ENCODE measurements at regions not wholly inside any gene's neighbourhood (a gene's known extent, or its start where the extent isn't known, plus 50 kb on each side); places are given as distances from the start of the nearest gene placed in this dataset.

DNA sequence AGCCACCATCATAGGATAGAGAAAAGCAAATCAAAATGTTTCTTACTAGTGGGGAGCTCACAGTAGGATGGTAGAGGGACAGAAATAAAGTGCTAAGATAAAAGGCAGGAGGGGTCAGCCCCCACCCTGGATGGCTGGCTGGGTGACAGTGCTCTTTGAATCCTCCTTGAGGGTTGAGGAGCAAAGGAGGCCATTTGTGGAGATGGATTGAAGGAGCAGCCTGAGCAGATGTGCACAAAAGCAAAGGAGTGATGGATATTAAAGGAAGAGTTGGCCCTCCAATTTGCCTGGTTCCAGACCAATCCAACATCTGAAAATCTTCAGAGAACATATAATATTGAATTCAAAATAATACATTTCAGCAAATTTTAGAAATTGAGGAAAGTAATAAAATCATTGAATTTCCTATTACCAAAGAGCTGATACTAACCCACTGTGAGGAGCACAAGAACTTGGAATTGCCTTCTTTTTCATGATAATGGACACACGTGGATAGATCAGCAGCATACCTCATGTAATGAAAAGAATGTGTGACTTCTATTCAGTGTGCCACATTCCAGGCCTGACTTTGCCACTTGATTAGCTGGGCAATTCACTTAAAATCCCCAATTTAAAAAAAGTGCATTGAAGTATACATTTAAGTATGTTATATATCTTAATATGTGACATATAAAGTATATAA is 287.0 kb downstream of the FAT3 start:
- no peak overlapping the region for H3K4me3 ChIP-seq
- H2AFZ ChIP-seq (replicated peaks) = no peak overlapping the region
- peak; percentile 32 for DNase-seq (ENCODE audit: low spot score)
- TF ChIP-seq EZH2 (IDR thresholded peaks at IDR 0.05) (no peak), EZH2phosphoT487 (IDR thresholded peaks at IDR 0.05) (no peak)
- TF ChIP-seq, protein P1, sequence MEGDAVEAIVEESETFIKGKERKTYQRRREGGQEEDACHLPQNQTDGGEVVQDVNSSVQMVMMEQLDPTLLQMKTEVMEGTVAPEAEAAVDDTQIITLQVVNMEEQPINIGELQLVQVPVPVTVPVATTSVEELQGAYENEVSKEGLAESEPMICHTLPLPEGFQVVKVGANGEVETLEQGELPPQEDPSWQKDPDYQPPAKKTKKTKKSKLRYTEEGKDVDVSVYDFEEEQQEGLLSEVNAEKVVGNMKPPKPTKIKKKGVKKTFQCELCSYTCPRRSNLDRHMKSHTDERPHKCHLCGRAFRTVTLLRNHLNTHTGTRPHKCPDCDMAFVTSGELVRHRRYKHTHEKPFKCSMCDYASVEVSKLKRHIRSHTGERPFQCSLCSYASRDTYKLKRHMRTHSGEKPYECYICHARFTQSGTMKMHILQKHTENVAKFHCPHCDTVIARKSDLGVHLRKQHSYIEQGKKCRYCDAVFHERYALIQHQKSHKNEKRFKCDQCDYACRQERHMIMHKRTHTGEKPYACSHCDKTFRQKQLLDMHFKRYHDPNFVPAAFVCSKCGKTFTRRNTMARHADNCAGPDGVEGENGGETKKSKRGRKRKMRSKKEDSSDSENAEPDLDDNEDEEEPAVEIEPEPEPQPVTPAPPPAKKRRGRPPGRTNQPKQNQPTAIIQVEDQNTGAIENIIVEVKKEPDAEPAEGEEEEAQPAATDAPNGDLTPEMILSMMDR (IDR thresholded peaks at IDR 0.05) = no peak
- H3F3A ChIP-seq (ENCODE audit: low read depth) = peaks cover 28% of the 10 kb centered on the region
- Mint-ChIP-seq H3K27ac (peak overlapping the region; percentile 79), H3K9me3 (peaks cover 2% of the 10 kb centered on the region), H3K27me3 (ENCODE audit: insufficient read depth, low read depth) (no peaks in the 10 kb centered on the region), H3K4me1 (peaks cover 48% of the 10 kb centered on the region), H3K4me3 (no peak overlapping the region), H3K36me3 (peaks cover 1% of the 10 kb centered on the region)
- H4K20me1 ChIP-seq (ENCODE audit: low read depth) = peaks cover 5% of the 10 kb centered on the region
- no peaks in the 10 kb centered on the region for H3K36me3 ChIP-seq
- no peak overlapping the region for H3K9ac ChIP-seq
- peaks cover 34% of the 10 kb centered on the region for H3K4me1 ChIP-seq
- no peak overlapping the region for H3K4me2 ChIP-seq
- no peaks in the 10 kb centered on the region for H3K79me2 ChIP-seq (ENCODE audit: low read depth)
- H3K27ac ChIP-seq = no peak overlapping the region
- H3K27me3 ChIP-seq = no peaks in the 10 kb centered on the region
- no peaks in the 10 kb centered on the region for H3K9me3 ChIP-seq (ENCODE audit: low read depth)

DNA sequence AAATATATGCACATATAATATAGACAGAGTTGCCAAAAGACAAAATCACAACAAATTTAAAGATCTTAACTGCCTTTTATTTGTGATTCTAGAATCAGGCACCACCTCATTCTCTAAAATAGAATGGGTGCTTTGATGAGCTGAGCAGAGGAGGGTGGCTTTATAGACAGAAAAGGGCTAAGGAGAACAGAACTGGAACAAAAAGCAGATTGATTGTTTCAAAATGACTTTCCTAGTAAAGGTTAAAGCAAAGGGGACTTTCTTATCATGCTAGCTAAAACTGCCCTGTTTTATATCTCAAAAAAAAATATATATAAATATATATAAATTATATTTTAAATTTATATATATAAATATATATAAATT is 287.6 kb downstream of the FAT3 start:
- Histone ChIP-seq H3K4me1 (peaks cover 29% of the 10 kb centered on the region), H3K36me3 (no peaks in the 10 kb centered on the region), H3K27ac (no peak overlapping the region), H3K27me3 (no peaks in the 10 kb centered on the region), H4K20me1 (ENCODE audit: low read depth) (peaks cover 5% of the 10 kb centered on the region), H3K79me2 (ENCODE audit: low read depth) (no peaks in the 10 kb centered on the region), H3K9ac (no peak overlapping the region), H3K9me3 (ENCODE audit: low read depth) (no peaks in the 10 kb centered on the region), H3K4me3 (no peak overlapping the region), H3F3A (ENCODE audit: low read depth) (peaks cover 28% of the 10 kb centered on the region), H2AFZ (replicated peaks) (no peak overlapping the region), H3K4me2 (no peak overlapping the region)
- Mint-ChIP-seq H3K36me3 (peaks cover 6% of the 10 kb centered on the region), H3K27ac (peak overlapping the region; percentile 89), H3K4me3 (no peak overlapping the region), H3K9me3 (peaks cover 7% of the 10 kb centered on the region), H3K4me1 (peaks cover 44% of the 10 kb centered on the region), H3K27me3 (ENCODE audit: insufficient read depth, low read depth) (no peaks in the 10 kb centered on the region)
- TF ChIP-seq EZH2 (IDR thresholded peaks at IDR 0.05) = no peak
- TF ChIP-seq, protein P1 (IDR thresholded peaks at IDR 0.05) = no peak
- no peak for TF ChIP-seq EZH2phosphoT487 (IDR thresholded peaks at IDR 0.05)
- DNase-seq (ENCODE audit: low spot score) = no peak

GRCh38 chr11:92523611-92524010 is 299.0 kb downstream of the FAT3 start:
- no peaks in the 10 kb centered on the region for H4K20me1 ChIP-seq (ENCODE audit: low read depth)
- no peaks in the 10 kb centered on the region for H3K79me2 ChIP-seq (ENCODE audit: low read depth)
- no peaks in the 10 kb centered on the region for H3K36me3 ChIP-seq
- Mint-ChIP-seq H3K4me1 (peaks cover 16% of the 10 kb centered on the region), H3K27me3 (ENCODE audit: insufficient read depth, low read depth) (no peaks in the 10 kb centered on the region), H3K4me3 (no peak overlapping the region), H3K27ac (no peak overlapping the region), H3K9me3 (peaks cover 1% of the 10 kb centered on the region), H3K36me3 (peaks cover 16% of the 10 kb centered on the region)
- DNase-seq (ENCODE audit: low spot score) = no peak
- no peaks in the 10 kb centered on the region for H3F3A ChIP-seq (ENCODE audit: low read depth)
- no peaks in the 10 kb centered on the region for H3K4me1 ChIP-seq
- H3K4me2 ChIP-seq = no peak overlapping the region
- H3K27ac ChIP-seq = no peak overlapping the region
- no peak overlapping the region for H3K4me3 ChIP-seq
- no peak overlapping the region for H3K9ac ChIP-seq
- no peaks in the 10 kb centered on the region for H3K27me3 ChIP-seq
- no peaks in the 10 kb centered on the region for H3K9me3 ChIP-seq (ENCODE audit: low read depth)
- no peak overlapping the region for H2AFZ ChIP-seq (replicated peaks)
- TF ChIP-seq EZH2phosphoT487 (IDR thresholded peaks at IDR 0.05) (no peak), EZH2 (IDR thresholded peaks at IDR 0.05) (no peak)
- TF ChIP-seq, protein P1 (IDR thresholded peaks at IDR 0.05) = no peak
